CD14-positive monocyte (primary cell): ENCODE measurements at regions not wholly inside any gene's neighbourhood (a gene's known extent, or its start where the extent isn't known, plus 50 kb on each side); places are given as distances from the start of the nearest gene placed in this dataset.

Source experiments
- DNase-seq, 3 donors: peaks; one replicate each; pipeline ENCODE4 v3.0.0-alpha.2; 2011 to 2022
- H2AFZ ChIP-seq: 2 replicates; pipeline ENCODE4 v1.6.0; 2012; ENCODE audit warnings: mild to moderate bottlenecking, low read depth, low read length, inconsistent platforms; ENCODE audit not compliant: insufficient read depth, poor library complexity, severe bottlenecking
- H3K27ac ChIP-seq, 2 donors: 1 replicate in 1 of 2; 2 replicates in 1 of 2; pipeline ENCODE4 v1.5.1; 2012 to 2013; ENCODE audit warnings: low read length in 2 of 2, control low read depth in 1 of 2, inconsistent platforms in 1 of 2, low read depth in 1 of 2, mild to moderate bottlenecking in 1 of 2
- H3K27me3 ChIP-seq, 2 donors: one replicate each; pipeline versions ENCODE4 v1.6.0 to v1.6.1; 2011 to 2013; ENCODE audit warnings: low read length in 2 of 2; ENCODE audit not compliant: control insufficient read depth in 2 of 2, insufficient read depth in 2 of 2
- H3K36me3 ChIP-seq, 2 donors: replicated peaks in 1 of 2; 1 replicate in 1 of 2; 2 replicates in 1 of 2; pipeline versions ENCODE4 v1.5.1 to v1.6.1; 2012 to 2013; ENCODE audit warnings: low read length in 2 of 2, control low read depth in 1 of 2, inconsistent platforms in 1 of 2, mild to moderate bottlenecking in 1 of 2; ENCODE audit not compliant: insufficient read depth in 2 of 2, control insufficient read depth in 1 of 2
- H3K4me1 ChIP-seq, 2 donors: 1 replicate in 1 of 2; 2 replicates in 1 of 2; pipeline versions ENCODE4 v1.5.1 to v1.6.1; 2012 to 2013; ENCODE audit warnings: low read length in 2 of 2, control low read depth in 1 of 2, inconsistent platforms in 1 of 2, mild to moderate bottlenecking in 1 of 2, moderate library complexity in 1 of 2; ENCODE audit not compliant: insufficient read depth in 2 of 2, control insufficient read depth in 1 of 2
- H3K4me2 ChIP-seq: replicated peaks from 2 replicates; pipeline ENCODE3; 2012; ENCODE audit warnings: low read length, moderate library complexity, mild to moderate bottlenecking; ENCODE audit not compliant: poor library complexity, severe bottlenecking; ENCODE audit errors: extremely low read depth
- H3K4me3 ChIP-seq, 3 experiments: fragments of 200-600 bp in 1 of 3; sonication (generic) in 1 of 3; replicated peaks in 1 of 3; 1 replicate in 2 of 3; 2 replicates in 1 of 3; pipeline ENCODE4 v1.5.1; 2011 to 2013; ENCODE audit warnings: low read length in 3 of 3, mild to moderate bottlenecking in 3 of 3, control low read depth in 2 of 3, low read depth in 2 of 3, inconsistent platforms in 1 of 3, moderate library complexity in 1 of 3
- H3K79me2 ChIP-seq: 2 replicates; pipeline ENCODE4 v1.6.0; 2012; ENCODE audit warnings: mild to moderate bottlenecking, control low read depth, inconsistent platforms, low read length, moderate library complexity; ENCODE audit not compliant: insufficient read depth
- H3K9ac ChIP-seq: 2 replicates; pipeline ENCODE4 v1.6.0; 2017; ENCODE audit warnings: low read length, mild to moderate bottlenecking; ENCODE audit not compliant: insufficient read depth, poor library complexity, severe bottlenecking
- H3K9me3 ChIP-seq, 2 donors: replicated peaks in 1 of 2; 1 replicate in 1 of 2; 2 replicates in 1 of 2; pipeline versions ENCODE4 v1.5.1 to v1.6.1; 2012 to 2013; ENCODE audit warnings: low read length in 2 of 2, control low read depth in 1 of 2; ENCODE audit not compliant: control insufficient read depth in 1 of 2, insufficient read depth in 1 of 2
- H4K20me1 ChIP-seq: 2 replicates; pipeline ENCODE4 v1.6.0; 2012; ENCODE audit warnings: mild to moderate bottlenecking, low read length, control low read depth, moderate library complexity; ENCODE audit not compliant: insufficient read depth
- H3K27ac Mint-ChIP-seq, 7 donors: one replicate each; pipeline ENCODE4 v1.8.0; 2020; ENCODE audit warnings: mild to moderate bottlenecking in 7 of 7, mixed read lengths in 7 of 7, moderate library complexity in 6 of 7, inconsistent platforms in 2 of 7
- H3K27me3 Mint-ChIP-seq, 3 donors: one replicate each; pipeline ENCODE4 v1.8.0; 2021 to 2022; ENCODE audit warnings: low read depth in 3 of 3, mild to moderate bottlenecking in 3 of 3, mixed read lengths in 3 of 3, moderate library complexity in 3 of 3, inconsistent platforms in 1 of 3
- H3K36me3 Mint-ChIP-seq, 2 donors: one replicate each; pipeline ENCODE4 v1.8.0; 2020; ENCODE audit warnings: mixed read lengths in 2 of 2, inconsistent platforms in 1 of 2, mild to moderate bottlenecking in 1 of 2
- H3K4me1 Mint-ChIP-seq: one replicate; pipeline ENCODE4 v1.8.0; 2020; ENCODE audit warnings: mild to moderate bottlenecking, mixed read lengths
- H3K4me3 Mint-ChIP-seq, 2 donors: one replicate each; pipeline ENCODE4 v1.8.0; 2020; ENCODE audit warnings: mild to moderate bottlenecking in 2 of 2, mixed read lengths in 2 of 2, moderate library complexity in 1 of 2
- H3K9me3 Mint-ChIP-seq, 7 donors: one replicate each; pipeline ENCODE4 v1.8.0; 2020 to 2022; ENCODE audit warnings: mixed read lengths in 7 of 7, mild to moderate bottlenecking in 6 of 7, moderate library complexity in 6 of 7, inconsistent platforms in 2 of 7
- WGBS: methylation state at CpG from one replicate; pipeline ENCODE4 v1.1.5; 2013; ENCODE audit warnings: missing lambda C conversion rate; ENCODE audit not compliant: insufficient coverage; 5-methylcytosine and 5-hydroxymethylcytosine counted together
- intact Hi-C, 2 donors: fragments of 100-400 bp; cut with micrococcal nuclease; formaldehyde crosslinking; loops; one replicate each; pipeline versions ENCODE4 v1.15.0 to v1.15.1; 2023
- TF ChIP-seq, protein P1 (sequence below): fragments of 200-600 bp; IDR thresholded peaks from one replicate; pipeline ENCODE4 v1.8.0; 2022; ENCODE audit warnings: antibody characterized with exemption, mild to moderate bottlenecking

DNA sequence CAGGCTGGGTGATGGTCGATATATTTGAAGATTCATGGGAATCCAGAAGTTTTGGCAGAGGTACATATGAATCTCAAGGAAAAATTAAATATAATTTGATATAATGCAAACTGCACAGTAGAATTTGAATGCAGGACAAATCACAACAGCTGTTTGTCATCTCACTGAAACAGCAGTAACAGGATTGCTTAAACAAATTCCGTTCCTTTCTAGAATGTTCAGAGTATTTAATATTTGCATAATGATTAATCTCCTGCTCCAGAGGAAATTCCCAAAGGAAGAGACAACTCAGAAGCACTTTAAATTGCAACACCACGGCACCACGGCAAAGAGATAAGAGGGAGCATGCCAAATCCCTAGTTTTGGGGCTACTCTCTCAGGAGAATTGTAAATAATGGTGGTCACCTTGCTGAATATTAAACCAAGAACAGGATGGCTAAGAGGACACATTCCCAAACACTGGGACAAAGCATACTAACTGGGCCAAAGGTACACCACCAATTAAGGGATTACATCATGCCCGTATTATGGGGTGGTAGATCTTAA, 67.8 kb upstream of the MAP4K3 start:
- intact Hi-C loops = no loop called here
- Histone ChIP-seq H3K79me2 (no peaks in the 10 kb centered on the region), H3K27ac (peak overlapping the region in 1 of 2 donors; percentile 72), H3K4me2 (peak overlapping the region; percentile 72), H3K9ac (no peak overlapping the region), H3K27me3 (no peaks in the 10 kb centered on the region), H3K4me3 (peak overlapping the region in 1 of 3 experiments; percentile 68), H2AFZ (peak overlapping the region; percentile 68), H3K4me1 (peaks cover 12 to 14% of the 10 kb centered on the region in 2 donors), H4K20me1 (no peaks in the 10 kb centered on the region), H3K36me3 (no peaks in the 10 kb centered on the region), H3K9me3 (no peaks in the 10 kb centered on the region)
- no peaks in the 10 kb centered on the region for H3K36me3 Mint-ChIP-seq
- no CpG with 5 or more reads among the region's 5 CpGs for WGBS
- peaks cover 0 to 3% (median 2%) of the 10 kb centered on the region in 3 donors for H3K27me3 Mint-ChIP-seq
- TF ChIP-seq, protein P1, sequence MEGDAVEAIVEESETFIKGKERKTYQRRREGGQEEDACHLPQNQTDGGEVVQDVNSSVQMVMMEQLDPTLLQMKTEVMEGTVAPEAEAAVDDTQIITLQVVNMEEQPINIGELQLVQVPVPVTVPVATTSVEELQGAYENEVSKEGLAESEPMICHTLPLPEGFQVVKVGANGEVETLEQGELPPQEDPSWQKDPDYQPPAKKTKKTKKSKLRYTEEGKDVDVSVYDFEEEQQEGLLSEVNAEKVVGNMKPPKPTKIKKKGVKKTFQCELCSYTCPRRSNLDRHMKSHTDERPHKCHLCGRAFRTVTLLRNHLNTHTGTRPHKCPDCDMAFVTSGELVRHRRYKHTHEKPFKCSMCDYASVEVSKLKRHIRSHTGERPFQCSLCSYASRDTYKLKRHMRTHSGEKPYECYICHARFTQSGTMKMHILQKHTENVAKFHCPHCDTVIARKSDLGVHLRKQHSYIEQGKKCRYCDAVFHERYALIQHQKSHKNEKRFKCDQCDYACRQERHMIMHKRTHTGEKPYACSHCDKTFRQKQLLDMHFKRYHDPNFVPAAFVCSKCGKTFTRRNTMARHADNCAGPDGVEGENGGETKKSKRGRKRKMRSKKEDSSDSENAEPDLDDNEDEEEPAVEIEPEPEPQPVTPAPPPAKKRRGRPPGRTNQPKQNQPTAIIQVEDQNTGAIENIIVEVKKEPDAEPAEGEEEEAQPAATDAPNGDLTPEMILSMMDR = no peak
- DNase-seq = no peak
- peaks cover 15% of the 10 kb centered on the region for H3K4me1 Mint-ChIP-seq
- peaks cover 0 to 2% (median 0%) of the 10 kb centered on the region in 7 donors for H3K9me3 Mint-ChIP-seq
- peak overlapping the region in 1 of 7 donors; percentile 84 for H3K27ac Mint-ChIP-seq
- H3K4me3 Mint-ChIP-seq = no peak overlapping the region

DNA sequence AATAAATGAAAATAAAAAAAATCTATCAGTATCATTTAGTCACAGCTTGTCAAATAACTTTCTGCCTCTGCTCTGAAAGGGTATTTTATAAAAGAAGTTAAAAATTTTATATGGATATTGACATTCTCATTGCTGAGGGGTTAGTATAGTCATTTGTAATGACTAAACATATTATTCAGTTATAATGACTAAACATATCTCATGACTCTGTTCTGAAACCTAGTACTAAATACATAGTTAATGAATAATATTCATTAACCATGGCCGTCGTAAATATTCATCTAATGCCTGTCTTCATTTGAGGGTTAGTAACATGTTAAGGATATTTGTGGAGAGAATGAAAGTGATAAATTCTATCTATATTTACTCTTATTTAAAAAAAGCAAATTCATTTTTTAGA, 69.1 kb upstream of the MAP4K3 start:
- peaks cover 15% of the 10 kb centered on the region for H3K4me1 Mint-ChIP-seq
- no peak overlapping the region for H3K4me3 Mint-ChIP-seq
- H3K9me3 Mint-ChIP-seq = no peaks in the 10 kb centered on the region
- peaks cover 12 to 14% of the 10 kb centered on the region in 2 donors for H3K4me1 ChIP-seq
- intact Hi-C loops = no loop called here
- H3K9me3 ChIP-seq = no peaks in the 10 kb centered on the region
- no peaks in the 10 kb centered on the region for H3K27me3 ChIP-seq
- no peak overlapping the region for H3K27ac ChIP-seq
- no peak overlapping the region for H2AFZ ChIP-seq
- no peak overlapping the region for H3K4me2 ChIP-seq
- no CpG with 5 or more reads among the region's 2 CpGs for WGBS
- no peak overlapping the region for H3K9ac ChIP-seq
- no peaks in the 10 kb centered on the region for H4K20me1 ChIP-seq
- DNase-seq = no peak
- H3K27ac Mint-ChIP-seq = no peak overlapping the region
- no peaks in the 10 kb centered on the region for H3K36me3 ChIP-seq
- H3K79me2 ChIP-seq = no peaks in the 10 kb centered on the region
- H3K4me3 ChIP-seq = no peak overlapping the region
- H3K27me3 Mint-ChIP-seq = peaks cover 0 to 3% (median 2%) of the 10 kb centered on the region in 3 donors
- TF ChIP-seq, protein P1 = no peak
- H3K36me3 Mint-ChIP-seq = no peaks in the 10 kb centered on the region
